ENCODE measurements at regions not wholly inside any gene's neighbourhood (a gene's known extent, or its start where the extent isn't known, plus 50 kb on each side); places are given as distances from the start of the nearest gene placed in this dataset.

GRCh38 chr4:136800248-136800647 is 732.0 kb downstream of the PCDH18 start:
- no peak overlapping the region for H3K27ac Mint-ChIP-seq
- H3K4me2 ChIP-seq (replicated peaks; ENCODE audit: low read depth, low read length, poor library complexity, severe bottlenecking), result no peak overlapping the region
- WGBS (ENCODE audit: insufficient coverage), result no CpG with 5 or more reads among the region's 3 CpGs
- no peak for TF ChIP-seq CTCF (IDR thresholded peaks at IDR 0.05)
- TF ChIP-seq EZH2 (IDR thresholded peaks at IDR 0.05; ENCODE audit: borderline replicate concordance, insufficient read depth, low read depth, low read length, poor library complexity, severe bottlenecking), result no peak
- intact Hi-C loops (cut with micrococcal nuclease), result no loop called here
- no peak overlapping the region for H3K4me3 ChIP-seq (ENCODE audit: control extremely low read depth in 1 of 5, extremely low read depth in 1 of 5, insufficient read depth in 1 of 5, low read depth in 2 of 5, low read length in 4 of 5)
- H3K9me3 ChIP-seq (ENCODE audit: control extremely low read depth in 1 of 3, control insufficient read depth in 2 of 3, insufficient read depth in 1 of 3, low read length in 2 of 3), result peaks cover 0 to 7% (median 3%) of the 10 kb centered on the region in 3 donors
- H3K9ac ChIP-seq (ENCODE audit: low read length), result no peak overlapping the region
- ATAC-seq (ENCODE audit: low read depth) (no peak), DNase-seq (no peak)
- ChIA-PET POLR2A (no interaction called here), CTCF (no interaction called here)
- no peaks in the 10 kb centered on the region for H3K79me2 ChIP-seq (ENCODE audit: control insufficient read depth, insufficient read depth, low read length)
- H2AFZ ChIP-seq (ENCODE audit: insufficient read depth, low read depth, low read length, poor library complexity, severe bottlenecking), result no peak overlapping the region
- H3K27me3 Mint-ChIP-seq, result no peaks in the 10 kb centered on the region
- no peaks in the 10 kb centered on the region for H3K27me3 ChIP-seq (replicated peaks in 1 of 4; ENCODE audit: control extremely low read depth in 1 of 4, control insufficient read depth in 3 of 4, insufficient read depth in 4 of 4, low read length in 3 of 4)
- no peaks in the 10 kb centered on the region for H4K20me1 ChIP-seq (ENCODE audit: control insufficient read depth, insufficient read depth, low read length, poor library complexity, severe bottlenecking)
- no peaks in the 10 kb centered on the region for H3K4me1 Mint-ChIP-seq
- no peaks in the 10 kb centered on the region for H3K4me1 ChIP-seq (ENCODE audit: control insufficient read depth in 2 of 2, insufficient read depth in 2 of 2, low read length in 2 of 2)
- no peaks in the 10 kb centered on the region for H3K36me3 ChIP-seq (replicated peaks in 1 of 2; ENCODE audit: control extremely low read depth in 1 of 2, control insufficient read depth in 1 of 2, extremely low read depth in 1 of 2, insufficient read depth in 2 of 2, low read length in 1 of 2)
- H3K27ac ChIP-seq (ENCODE audit: low read length in 2 of 2), result no peak overlapping the region
- no peak overlapping the region for H3K4me3 Mint-ChIP-seq
- H3K9me3 Mint-ChIP-seq (ENCODE audit: insufficient read depth), result peaks cover 3% of the 10 kb centered on the region

- H3K9me3 ChIP-seq (ENCODE audit: control extremely low read depth in 1 of 3, control insufficient read depth in 2 of 3, insufficient read depth in 1 of 3, low read length in 2 of 3), result peaks cover 0 to 3% (median 0%) of the 10 kb centered on the region in 3 donors
- no peak overlapping the region for H3K27ac ChIP-seq (ENCODE audit: low read length in 2 of 2)
- intact Hi-C loops (cut with micrococcal nuclease), result no loop called here
- H3K9ac ChIP-seq (ENCODE audit: low read length), result no peak overlapping the region
- POLR2A ChIA-PET, result no interaction called here
- WGBS (ENCODE audit: insufficient coverage), result 100% methylated on average over 2 of the region's 3 CpGs
- CTCF ChIA-PET, result no interaction called here
- H3K27me3 ChIP-seq (replicated peaks in 1 of 4; ENCODE audit: control extremely low read depth in 1 of 4, control insufficient read depth in 3 of 4, insufficient read depth in 4 of 4, low read length in 3 of 4), result no peaks in the 10 kb centered on the region
- TF ChIP-seq EZH2 (IDR thresholded peaks at IDR 0.05; ENCODE audit: borderline replicate concordance, insufficient read depth, low read depth, low read length, poor library complexity, severe bottlenecking), result no peak
- TF ChIP-seq CTCF (IDR thresholded peaks at IDR 0.05), result no peak
- H4K20me1 ChIP-seq (ENCODE audit: control insufficient read depth, insufficient read depth, low read length, poor library complexity, severe bottlenecking), result no peaks in the 10 kb centered on the region
- H3K79me2 ChIP-seq (ENCODE audit: control insufficient read depth, insufficient read depth, low read length), result no peaks in the 10 kb centered on the region
- no peak for ATAC-seq (ENCODE audit: low read depth)
- no peaks in the 10 kb centered on the region for H3K4me1 ChIP-seq (ENCODE audit: control insufficient read depth in 2 of 2, insufficient read depth in 2 of 2, low read length in 2 of 2)
- no peak overlapping the region for H3K4me2 ChIP-seq (replicated peaks; ENCODE audit: low read depth, low read length, poor library complexity, severe bottlenecking)
- no peak overlapping the region for H2AFZ ChIP-seq (ENCODE audit: insufficient read depth, low read depth, low read length, poor library complexity, severe bottlenecking)
- Mint-ChIP-seq H3K27ac (no peak overlapping the region), H3K4me3 (no peak overlapping the region), H3K9me3 (ENCODE audit: insufficient read depth) (no peaks in the 10 kb centered on the region), H3K27me3 (no peaks in the 10 kb centered on the region), H3K4me1 (no peaks in the 10 kb centered on the region)
- no peak for DNase-seq
- no peaks in the 10 kb centered on the region for H3K36me3 ChIP-seq (replicated peaks in 1 of 2; ENCODE audit: control extremely low read depth in 1 of 2, control insufficient read depth in 1 of 2, extremely low read depth in 1 of 2, insufficient read depth in 2 of 2, low read length in 1 of 2)
- no peak overlapping the region for H3K4me3 ChIP-seq (ENCODE audit: control extremely low read depth in 1 of 5, extremely low read depth in 1 of 5, insufficient read depth in 1 of 5, low read depth in 2 of 5, low read length in 4 of 5)
These were observed 735.3 kb downstream of the PCDH18 start for GRCh38 chr4:136796953-136797352.
